ENCODE measurements at regions not wholly inside any gene's neighbourhood (a gene's known extent, or its start where the extent isn't known, plus 50 kb on each side); places are given as distances from the start of the nearest gene placed in this dataset.
"Not testable (repeated sequence)": the region's sequence is repeated elsewhere in the genome, so short reads cannot be mapped to it uniquely, and the experiment has no call there.

DNA sequence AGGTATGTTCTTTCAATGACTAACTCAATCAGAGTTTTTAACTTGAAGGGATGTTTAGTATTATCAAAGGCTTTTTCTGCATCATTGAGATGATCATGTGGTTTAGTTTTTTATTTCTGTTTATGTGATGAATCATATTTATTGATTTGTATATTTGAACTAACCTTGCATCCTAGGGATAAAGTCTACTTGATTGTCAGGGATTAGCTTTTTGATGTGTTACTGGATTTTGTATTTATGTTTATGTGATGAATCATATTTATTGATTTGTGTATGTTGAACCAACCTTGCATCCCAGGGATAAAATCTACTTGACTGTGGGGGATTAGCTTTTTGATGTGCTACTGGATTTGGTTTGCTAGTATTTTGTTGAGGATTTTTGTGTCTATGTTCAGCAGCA is 615.4 kb upstream of the GRID2 start:
- no peak overlapping the region for H2AFZ ChIP-seq (ENCODE audit: low read length)
- H3K27ac ChIP-seq (ENCODE audit: low read depth, low read length) = no peak overlapping the region
- no peaks in the 10 kb centered on the region for H3K79me2 ChIP-seq (ENCODE audit: insufficient read depth, low read length)
- H3K4me3 ChIP-seq (ENCODE audit: insufficient read depth, low read length) = no peak overlapping the region
- H3K9me3 ChIP-seq (ENCODE audit: low read depth, low read length) = no peaks in the 10 kb centered on the region
- H3K4me1 ChIP-seq (ENCODE audit: insufficient read depth, low read length) = no peaks in the 10 kb centered on the region
- no peaks in the 10 kb centered on the region for H3K36me3 ChIP-seq (ENCODE audit: insufficient read depth, low read length)
- no peak for DNase-seq (ENCODE audit: insufficient read length, low spot score, missing footprints)
- H3K27me3 ChIP-seq (ENCODE audit: insufficient read depth, low read length) = no peaks in the 10 kb centered on the region
- H4K20me1 ChIP-seq (ENCODE audit: insufficient read depth, low read length) = no peaks in the 10 kb centered on the region
- TF ChIP-seq, protein P1, sequence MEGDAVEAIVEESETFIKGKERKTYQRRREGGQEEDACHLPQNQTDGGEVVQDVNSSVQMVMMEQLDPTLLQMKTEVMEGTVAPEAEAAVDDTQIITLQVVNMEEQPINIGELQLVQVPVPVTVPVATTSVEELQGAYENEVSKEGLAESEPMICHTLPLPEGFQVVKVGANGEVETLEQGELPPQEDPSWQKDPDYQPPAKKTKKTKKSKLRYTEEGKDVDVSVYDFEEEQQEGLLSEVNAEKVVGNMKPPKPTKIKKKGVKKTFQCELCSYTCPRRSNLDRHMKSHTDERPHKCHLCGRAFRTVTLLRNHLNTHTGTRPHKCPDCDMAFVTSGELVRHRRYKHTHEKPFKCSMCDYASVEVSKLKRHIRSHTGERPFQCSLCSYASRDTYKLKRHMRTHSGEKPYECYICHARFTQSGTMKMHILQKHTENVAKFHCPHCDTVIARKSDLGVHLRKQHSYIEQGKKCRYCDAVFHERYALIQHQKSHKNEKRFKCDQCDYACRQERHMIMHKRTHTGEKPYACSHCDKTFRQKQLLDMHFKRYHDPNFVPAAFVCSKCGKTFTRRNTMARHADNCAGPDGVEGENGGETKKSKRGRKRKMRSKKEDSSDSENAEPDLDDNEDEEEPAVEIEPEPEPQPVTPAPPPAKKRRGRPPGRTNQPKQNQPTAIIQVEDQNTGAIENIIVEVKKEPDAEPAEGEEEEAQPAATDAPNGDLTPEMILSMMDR (IDR thresholded peaks at IDR 0.05; ENCODE audit: extremely low read depth, low read depth, low read length) = no peak
- H3K4me2 ChIP-seq (ENCODE audit: insufficient read depth, low read length) = no peak overlapping the region

DNA sequence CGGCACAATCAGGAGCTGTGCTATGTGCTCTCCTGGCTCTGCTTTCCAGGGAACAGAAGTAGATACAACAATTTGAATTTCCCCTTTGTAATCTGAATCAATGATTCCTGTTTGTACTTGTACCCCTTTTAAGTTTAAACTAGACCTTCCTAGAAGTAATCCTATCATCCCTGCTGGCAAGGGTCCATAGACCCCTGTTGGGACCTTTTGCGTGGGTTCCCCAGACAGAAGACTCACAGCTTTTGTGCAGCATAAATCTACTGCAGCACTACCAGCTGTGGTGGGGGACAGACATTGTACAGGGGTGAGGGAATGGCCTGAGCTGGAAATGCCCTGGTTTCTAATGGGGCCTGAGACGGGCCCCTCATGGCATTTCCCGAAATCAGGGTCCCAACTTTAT is 604.1 kb upstream of the GRID2 start:
- H2AFZ ChIP-seq (ENCODE audit: low read length); DNase-seq (ENCODE audit: insufficient read length, low spot score, missing footprints); H3K36me3 ChIP-seq (ENCODE audit: insufficient read depth, low read length); H3K79me2 ChIP-seq (ENCODE audit: insufficient read depth, low read length); H3K9me3 ChIP-seq (ENCODE audit: low read depth, low read length); H3K4me3 ChIP-seq (ENCODE audit: insufficient read depth, low read length); H3K4me1 ChIP-seq (ENCODE audit: insufficient read depth, low read length); H3K4me2 ChIP-seq (ENCODE audit: insufficient read depth, low read length); H4K20me1 ChIP-seq (ENCODE audit: insufficient read depth, low read length); H3K27ac ChIP-seq (ENCODE audit: low read depth, low read length); H3K27me3 ChIP-seq (ENCODE audit: insufficient read depth, low read length): not testable (repeated sequence)

DNA sequence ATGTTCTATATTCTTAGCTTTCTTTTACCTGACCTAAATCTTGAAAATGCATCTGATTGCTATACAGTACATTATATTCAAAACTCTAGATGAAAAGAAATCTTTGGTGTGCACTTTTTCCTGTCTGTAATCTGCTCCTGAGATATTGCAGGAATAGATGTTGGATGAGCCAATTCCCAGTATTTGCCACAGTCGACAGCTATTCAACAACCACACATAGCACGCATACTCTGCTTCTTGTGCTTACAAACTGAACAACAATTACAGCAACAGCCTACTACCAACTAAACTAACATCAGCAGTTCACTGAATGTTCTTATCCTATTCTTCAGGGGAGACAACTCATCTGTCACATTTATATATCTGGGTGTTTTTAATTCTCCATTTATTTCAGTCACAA is 573.9 kb upstream of the GRID2 start:
- DNase-seq (ENCODE audit: insufficient read length, low spot score, missing footprints) = no peak
- H3K36me3 ChIP-seq (ENCODE audit: insufficient read depth, low read length) = no peaks in the 10 kb centered on the region
- no peaks in the 10 kb centered on the region for H3K79me2 ChIP-seq (ENCODE audit: insufficient read depth, low read length)
- H3K9me3 ChIP-seq (ENCODE audit: low read depth, low read length) = no peaks in the 10 kb centered on the region
- no peak overlapping the region for H3K4me3 ChIP-seq (ENCODE audit: insufficient read depth, low read length)
- TF ChIP-seq, protein P1 (IDR thresholded peaks at IDR 0.05; ENCODE audit: extremely low read depth, low read depth, low read length) = no peak
- no peak overlapping the region for H2AFZ ChIP-seq (ENCODE audit: low read length)
- H3K4me2 ChIP-seq (ENCODE audit: insufficient read depth, low read length) = no peak overlapping the region
- H3K27me3 ChIP-seq (ENCODE audit: insufficient read depth, low read length) = no peaks in the 10 kb centered on the region
- H3K27ac ChIP-seq (ENCODE audit: low read depth, low read length) = no peak overlapping the region
- no peaks in the 10 kb centered on the region for H4K20me1 ChIP-seq (ENCODE audit: insufficient read depth, low read length)
- H3K4me1 ChIP-seq (ENCODE audit: insufficient read depth, low read length) = no peaks in the 10 kb centered on the region

DNA sequence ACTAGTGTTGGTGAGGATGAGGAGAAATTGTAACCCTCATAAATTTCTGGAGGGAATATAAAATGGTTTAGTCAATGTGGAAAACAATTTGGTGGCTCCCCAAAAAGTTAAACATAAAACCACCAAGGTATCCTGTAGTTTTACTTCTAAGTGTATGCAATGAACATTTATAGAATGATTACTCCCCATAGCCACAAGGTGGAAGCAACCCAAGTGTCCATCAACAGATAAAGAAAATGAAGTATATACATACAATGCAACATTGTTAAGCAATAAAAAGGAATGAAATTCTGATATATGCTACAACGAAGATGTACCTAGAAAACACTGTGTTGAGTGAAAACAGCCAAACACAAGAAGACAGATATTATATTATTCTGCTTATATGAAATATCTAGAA is 569.1 kb upstream of the GRID2 start:
- Histone ChIP-seq H3K79me2 (ENCODE audit: insufficient read depth, low read length) (no peaks in the 10 kb centered on the region), H3K9me3 (ENCODE audit: low read depth, low read length) (no peaks in the 10 kb centered on the region), H3K36me3 (ENCODE audit: insufficient read depth, low read length) (no peaks in the 10 kb centered on the region), H3K27ac (ENCODE audit: low read depth, low read length) (no peak overlapping the region), H4K20me1 (ENCODE audit: insufficient read depth, low read length) (no peaks in the 10 kb centered on the region), H3K4me1 (ENCODE audit: insufficient read depth, low read length) (no peaks in the 10 kb centered on the region), H2AFZ (ENCODE audit: low read length) (no peak overlapping the region), H3K4me2 (ENCODE audit: insufficient read depth, low read length) (no peak overlapping the region), H3K4me3 (ENCODE audit: insufficient read depth, low read length) (no peak overlapping the region), H3K27me3 (ENCODE audit: insufficient read depth, low read length) (no peaks in the 10 kb centered on the region)
- DNase-seq (ENCODE audit: insufficient read length, low spot score, missing footprints) = no peak
- TF ChIP-seq, protein P1 (IDR thresholded peaks at IDR 0.05; ENCODE audit: extremely low read depth, low read depth, low read length) = no peak

DNA sequence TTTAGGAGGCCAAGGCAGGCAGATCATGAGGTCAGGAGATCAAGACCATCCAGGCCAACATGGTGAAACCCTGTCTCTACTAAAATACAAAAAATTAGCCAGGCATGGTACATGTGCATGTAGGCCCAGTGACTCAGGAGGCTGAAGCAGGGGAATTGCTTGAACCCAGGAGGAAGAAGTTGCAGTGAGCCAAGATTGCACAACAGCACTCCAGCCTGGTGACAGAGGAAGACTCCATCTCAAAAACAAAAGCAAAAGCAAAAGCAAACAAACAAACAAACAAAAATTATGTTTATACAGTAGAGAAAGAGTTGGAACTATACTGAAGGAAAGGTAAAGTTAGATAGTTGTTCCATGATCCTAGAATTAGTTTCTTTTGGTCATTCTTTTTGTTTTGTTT is 564.9 kb upstream of the GRID2 start:
- not testable (repeated sequence) for H3K4me1 ChIP-seq (ENCODE audit: insufficient read depth, low read length); H2AFZ ChIP-seq (ENCODE audit: low read length); DNase-seq (ENCODE audit: insufficient read length, low spot score, missing footprints); H4K20me1 ChIP-seq (ENCODE audit: insufficient read depth, low read length); H3K9me3 ChIP-seq (ENCODE audit: low read depth, low read length); H3K36me3 ChIP-seq (ENCODE audit: insufficient read depth, low read length); H3K79me2 ChIP-seq (ENCODE audit: insufficient read depth, low read length); H3K27me3 ChIP-seq (ENCODE audit: insufficient read depth, low read length); H3K4me2 ChIP-seq (ENCODE audit: insufficient read depth, low read length); H3K4me3 ChIP-seq (ENCODE audit: insufficient read depth, low read length); H3K27ac ChIP-seq (ENCODE audit: low read depth, low read length)

All from osteoblast (primary cell).